Osteoblast (primary cell): ENCODE measurements at regions not wholly inside any gene's neighbourhood (a gene's known extent, or its start where the extent isn't known, plus 50 kb on each side); places are given as distances from the start of the nearest gene placed in this dataset.

Source experiments
- DNase-seq: peaks from one replicate; pipeline ENCODE4 v3.0.0; 2011; ENCODE audit warnings: low spot score, mixed read lengths; ENCODE audit not compliant: insufficient read length; ENCODE audit errors: missing footprints
- H2AFZ ChIP-seq: 2 replicates; pipeline ENCODE4 v1.6.0; 2011; ENCODE audit warnings: mild to moderate bottlenecking, low read length
- H3K27ac ChIP-seq: 2 replicates; pipeline ENCODE4 v1.5.1; 2011; ENCODE audit warnings: mild to moderate bottlenecking, low read depth, low read length, moderate library complexity
- H3K27me3 ChIP-seq: 2 replicates; pipeline ENCODE4 v1.6.0; 2012; ENCODE audit warnings: mild to moderate bottlenecking, control low read depth, inconsistent platforms, low read length, moderate library complexity; ENCODE audit not compliant: insufficient read depth
- H3K36me3 ChIP-seq: 2 replicates; pipeline ENCODE4 v1.5.1; 2011; ENCODE audit warnings: mild to moderate bottlenecking, low read length, control low read depth, moderate library complexity; ENCODE audit not compliant: insufficient read depth
- H3K4me1 ChIP-seq: 2 replicates; pipeline ENCODE4 v1.5.1; 2011; ENCODE audit warnings: mild to moderate bottlenecking, low read length, control low read depth, moderate library complexity; ENCODE audit not compliant: insufficient read depth
- H3K4me2 ChIP-seq: 2 replicates; pipeline ENCODE4 v1.6.0; 2011; ENCODE audit warnings: mild to moderate bottlenecking, low read length; ENCODE audit not compliant: insufficient read depth
- H3K4me3 ChIP-seq: fragments of 200-600 bp; sonication (generic); 3 replicates; pipeline ENCODE4 v1.5.1; 2012; ENCODE audit warnings: mild to moderate bottlenecking, low read length, inconsistent platforms; ENCODE audit not compliant: insufficient read depth
- H3K79me2 ChIP-seq: 2 replicates; pipeline ENCODE4 v1.6.0; 2012; ENCODE audit warnings: mild to moderate bottlenecking, low read length, control low read depth, inconsistent platforms; ENCODE audit not compliant: insufficient read depth
- H3K9me3 ChIP-seq: 2 replicates; pipeline ENCODE4 v1.5.1; 2011; ENCODE audit warnings: low read depth, low read length, control low read depth
- H4K20me1 ChIP-seq: 2 replicates; pipeline ENCODE4 v1.6.0; 2012; ENCODE audit warnings: mild to moderate bottlenecking, low read length, control low read depth; ENCODE audit not compliant: insufficient read depth
- CTCF ChIP-seq: IDR thresholded peaks from 2 replicates; pipeline ENCODE4 v1.5.1; 2011; ENCODE audit warnings: mild to moderate bottlenecking, low read depth, low read length, moderate library complexity; ENCODE audit errors: extremely low read depth

- TF ChIP-seq CTCF: no peak
- H3K9me3 ChIP-seq: no peaks in the 10 kb centered on the region
- no peak overlapping the region for H3K27ac ChIP-seq
- no peaks in the 10 kb centered on the region for H3K27me3 ChIP-seq
- no peaks in the 10 kb centered on the region for H3K4me1 ChIP-seq
- no peaks in the 10 kb centered on the region for H3K79me2 ChIP-seq
- no peak overlapping the region for H3K4me3 ChIP-seq
- H4K20me1 ChIP-seq: no peaks in the 10 kb centered on the region
- H3K4me2 ChIP-seq: no peak overlapping the region
- no peak overlapping the region for H2AFZ ChIP-seq
- no peak for DNase-seq
- H3K36me3 ChIP-seq: no peaks in the 10 kb centered on the region
Measured at GRCh38 chr15:95146481-95146880, 915.1 kb downstream of the MCTP2 start.

- no peak overlapping the region for H3K4me2 ChIP-seq
- no peak overlapping the region for H3K4me3 ChIP-seq
- H3K4me1 ChIP-seq: no peaks in the 10 kb centered on the region
- no peak for DNase-seq
- no peaks in the 10 kb centered on the region for H3K27me3 ChIP-seq
- no peaks in the 10 kb centered on the region for H3K36me3 ChIP-seq
- no peaks in the 10 kb centered on the region for H4K20me1 ChIP-seq
- no peak overlapping the region for H3K27ac ChIP-seq
- H3K79me2 ChIP-seq: no peaks in the 10 kb centered on the region
- no peaks in the 10 kb centered on the region for H3K9me3 ChIP-seq
- no peak for TF ChIP-seq CTCF
- no peak overlapping the region for H2AFZ ChIP-seq
Measured at GRCh38 chr15:95148183-95148582, 916.8 kb downstream of the MCTP2 start.

- DNase-seq: no peak
- no peaks in the 10 kb centered on the region for H3K27me3 ChIP-seq
- no peak for TF ChIP-seq CTCF
- no peaks in the 10 kb centered on the region for H4K20me1 ChIP-seq
- H3K4me1 ChIP-seq: no peaks in the 10 kb centered on the region
- no peaks in the 10 kb centered on the region for H3K36me3 ChIP-seq
- H3K9me3 ChIP-seq: peaks cover 2% of the 10 kb centered on the region
- H3K4me3 ChIP-seq: no peak overlapping the region
- H3K79me2 ChIP-seq: no peaks in the 10 kb centered on the region
- H3K27ac ChIP-seq: no peak overlapping the region
- H3K4me2 ChIP-seq: no peak overlapping the region
- no peak overlapping the region for H2AFZ ChIP-seq
Measured at GRCh38 chr15:95149036-95149435, 917.7 kb downstream of the MCTP2 start.

- Histone ChIP-seq H3K9me3 (peaks cover 2% of the 10 kb centered on the region), H3K79me2 (no peaks in the 10 kb centered on the region), H3K4me2 (no peak overlapping the region), H3K27me3 (no peaks in the 10 kb centered on the region), H3K36me3 (no peaks in the 10 kb centered on the region), H2AFZ (no peak overlapping the region), H3K4me3 (no peak overlapping the region), H4K20me1 (no peaks in the 10 kb centered on the region), H3K27ac (no peak overlapping the region), H3K4me1 (no peaks in the 10 kb centered on the region)
- TF ChIP-seq CTCF: no peak
- DNase-seq: no peak
Measured at GRCh38 chr15:95149771-95150170, 918.4 kb downstream of the MCTP2 start.
